Brain microvascular endothelial cell (primary cell): ENCODE measurements at regions not wholly inside any gene's neighbourhood (a gene's known extent, or its start where the extent isn't known, plus 50 kb on each side); places are given as distances from the start of the nearest gene placed in this dataset.
"Not testable (repeated sequence)": the region's sequence is repeated elsewhere in the genome, so short reads cannot be mapped to it uniquely, and the experiment has no call there.

Experiments
- DNase-seq: peaks from one replicate; pipeline ENCODE4 v3.0.0-alpha.2; 2020
- H3K27ac ChIP-seq: fragments of 250-450 bp; sonication (Bioruptor Pico); 2 replicates; pipeline ENCODE4 v1.5.1; 2020; ENCODE audit warnings: mild to moderate bottlenecking, moderate library complexity
- H3K27me3 ChIP-seq: fragments of 250-450 bp; sonication (Bioruptor Pico); replicated peaks from 2 replicates; pipeline ENCODE4 v1.5.1; 2020; ENCODE audit warnings: mild to moderate bottlenecking
- H3K36me3 ChIP-seq: fragments of 250-450 bp; sonication (Bioruptor Pico); replicated peaks from 2 replicates; pipeline ENCODE4 v1.5.1; 2020; ENCODE audit warnings: mild to moderate bottlenecking
- H3K4me3 ChIP-seq: 2 replicates; pipeline ENCODE4 v1.5.1; 2011; ENCODE audit warnings: low read depth, mild to moderate bottlenecking, control low read depth, low read length, moderate library complexity
- in situ Hi-C: cut with HindIII; loops from 2 replicates; pipeline ENCODE4 v1.10.0; 2017; ENCODE audit warnings: low sequenced_read_pairs, low pct_ligation_motif_present
- TF ChIP-seq, protein P1 (sequence below): IDR thresholded peaks from 2 replicates; pipeline ENCODE4 v1.5.1; 2011; ENCODE audit warnings: low read depth, mild to moderate bottlenecking, moderate library complexity, low read length, control low read depth, inconsistent platforms; ENCODE audit errors: missing control alignments

GRCh38 chr13:108077284-108077683, 138.1 kb downstream of the LIG4 start:
- no peak overlapping the region for H3K27ac ChIP-seq
- no peaks in the 10 kb centered on the region for H3K27me3 ChIP-seq
- TF ChIP-seq, protein P1, sequence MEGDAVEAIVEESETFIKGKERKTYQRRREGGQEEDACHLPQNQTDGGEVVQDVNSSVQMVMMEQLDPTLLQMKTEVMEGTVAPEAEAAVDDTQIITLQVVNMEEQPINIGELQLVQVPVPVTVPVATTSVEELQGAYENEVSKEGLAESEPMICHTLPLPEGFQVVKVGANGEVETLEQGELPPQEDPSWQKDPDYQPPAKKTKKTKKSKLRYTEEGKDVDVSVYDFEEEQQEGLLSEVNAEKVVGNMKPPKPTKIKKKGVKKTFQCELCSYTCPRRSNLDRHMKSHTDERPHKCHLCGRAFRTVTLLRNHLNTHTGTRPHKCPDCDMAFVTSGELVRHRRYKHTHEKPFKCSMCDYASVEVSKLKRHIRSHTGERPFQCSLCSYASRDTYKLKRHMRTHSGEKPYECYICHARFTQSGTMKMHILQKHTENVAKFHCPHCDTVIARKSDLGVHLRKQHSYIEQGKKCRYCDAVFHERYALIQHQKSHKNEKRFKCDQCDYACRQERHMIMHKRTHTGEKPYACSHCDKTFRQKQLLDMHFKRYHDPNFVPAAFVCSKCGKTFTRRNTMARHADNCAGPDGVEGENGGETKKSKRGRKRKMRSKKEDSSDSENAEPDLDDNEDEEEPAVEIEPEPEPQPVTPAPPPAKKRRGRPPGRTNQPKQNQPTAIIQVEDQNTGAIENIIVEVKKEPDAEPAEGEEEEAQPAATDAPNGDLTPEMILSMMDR = no peak
- H3K36me3 ChIP-seq = no peaks in the 10 kb centered on the region
- DNase-seq = no peak
- in situ Hi-C loops = no loop called here
- H3K4me3 ChIP-seq = no peak overlapping the region

- H3K36me3 ChIP-seq, DNase-seq, H3K27ac ChIP-seq, H3K27me3 ChIP-seq, H3K4me3 ChIP-seq, in situ Hi-C loops: not testable (repeated sequence)
- TF ChIP-seq, protein P1 = peak; percentile 44
Measured at GRCh38 chr13:108074429-108074828, 140.9 kb downstream of the LIG4 start.

DNA sequence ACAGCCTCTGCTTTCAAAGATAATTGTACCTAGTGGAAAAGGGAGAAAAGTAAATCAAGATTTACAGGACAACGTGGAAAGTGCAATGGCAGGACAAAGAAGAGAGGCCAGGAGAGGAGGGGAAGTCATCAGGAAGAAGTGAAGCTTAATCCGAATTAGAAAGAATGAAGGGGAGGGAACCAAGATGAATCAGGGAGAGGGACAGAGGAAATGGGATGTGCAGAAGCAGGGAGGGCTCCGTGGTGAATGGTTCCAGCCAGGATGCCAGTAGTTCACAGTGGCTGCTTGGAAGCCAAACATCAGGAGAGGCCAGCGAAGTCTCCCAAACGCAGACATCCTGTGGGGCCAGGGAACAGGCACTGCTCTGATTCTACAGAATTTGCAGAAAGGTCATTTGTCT, 144.4 kb downstream of the LIG4 start:
- Histone ChIP-seq H3K4me3 (no peak overlapping the region), H3K27me3 (no peaks in the 10 kb centered on the region), H3K27ac (no peak overlapping the region), H3K36me3 (no peaks in the 10 kb centered on the region)
- TF ChIP-seq, protein P1 = no peak
- no peak for DNase-seq
- in situ Hi-C loops = no loop called here

- H3K27ac ChIP-seq = no peak overlapping the region
- H3K4me3 ChIP-seq = no peak overlapping the region
- no peak for DNase-seq
- TF ChIP-seq, protein P1 = no peak
- in situ Hi-C loops = no loop called here
- H3K36me3 ChIP-seq = no peaks in the 10 kb centered on the region
- H3K27me3 ChIP-seq = no peaks in the 10 kb centered on the region
Measured at GRCh38 chr13:108070491-108070890, 144.8 kb downstream of the LIG4 start.

GRCh38 chr13:108069521-108070210, 145.7 kb downstream of the LIG4 start:
- Histone ChIP-seq H3K4me3 (no peak overlapping the region), H3K36me3 (no peaks in the 10 kb centered on the region), H3K27me3 (no peaks in the 10 kb centered on the region), H3K27ac (no peak overlapping the region)
- in situ Hi-C loops = no loop called here
- TF ChIP-seq, protein P1 = no peak
- no peak for DNase-seq

DNA sequence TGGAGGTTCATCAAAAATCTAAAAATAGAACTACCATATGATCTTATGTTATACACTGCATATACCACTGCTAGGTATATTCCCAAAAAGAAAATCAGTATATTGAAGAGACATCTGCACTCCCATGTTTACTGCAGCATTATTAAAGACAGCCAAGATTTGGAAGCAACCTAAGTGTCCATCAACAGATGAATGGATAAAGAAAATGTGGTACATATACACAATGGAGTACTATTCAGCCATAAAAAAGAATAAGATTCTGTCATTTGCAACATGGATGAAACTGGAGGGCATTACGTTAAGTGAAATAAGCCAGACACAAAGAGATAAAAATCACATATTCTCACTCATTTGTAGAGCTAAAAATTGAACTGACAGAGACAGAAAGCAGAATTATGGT, 151.0 kb downstream of the LIG4 start:
- in situ Hi-C loops, DNase-seq: not testable (repeated sequence)

More for the DNA sequence above, 151.0 kb downstream of the LIG4 start:
- not testable (repeated sequence) for H3K36me3 ChIP-seq, H3K27me3 ChIP-seq, H3K27ac ChIP-seq, H3K4me3 ChIP-seq
